HL-60 (cell line): ENCODE measurements at regions not wholly inside any gene's neighbourhood (a gene's known extent, or its start where the extent isn't known, plus 50 kb on each side); places are given as distances from the start of the nearest gene placed in this dataset.

Experiments
- GABPA ChIP-seq: IDR thresholded peaks from 2 replicates; pipeline ENCODE4 v1.6.1; 2012; ENCODE audit warnings: low read depth
- POLR2AphosphoS5 ChIP-seq: IDR thresholded peaks from 2 replicates; pipeline ENCODE4 v1.6.1; 2012; ENCODE audit warnings: low read depth
- SPI1 ChIP-seq: IDR thresholded peaks from 2 replicates; pipeline ENCODE4 v1.6.1; 2012; ENCODE audit warnings: low read depth, mild to moderate bottlenecking, borderline replicate concordance
- TF ChIP-seq, protein P1 (sequence below): IDR thresholded peaks from one replicate; pipeline ENCODE4 v1.5.1; 2011; ENCODE audit warnings: low read length, control low read depth, inconsistent platforms; ENCODE audit not compliant: insufficient read depth
- TF ChIP-seq, protein P2 (sequence below): IDR thresholded peaks from 2 replicates; pipeline ENCODE4 v1.6.1; 2012; ENCODE audit warnings: low read depth; ENCODE audit not compliant: insufficient replicate concordance

DNA sequence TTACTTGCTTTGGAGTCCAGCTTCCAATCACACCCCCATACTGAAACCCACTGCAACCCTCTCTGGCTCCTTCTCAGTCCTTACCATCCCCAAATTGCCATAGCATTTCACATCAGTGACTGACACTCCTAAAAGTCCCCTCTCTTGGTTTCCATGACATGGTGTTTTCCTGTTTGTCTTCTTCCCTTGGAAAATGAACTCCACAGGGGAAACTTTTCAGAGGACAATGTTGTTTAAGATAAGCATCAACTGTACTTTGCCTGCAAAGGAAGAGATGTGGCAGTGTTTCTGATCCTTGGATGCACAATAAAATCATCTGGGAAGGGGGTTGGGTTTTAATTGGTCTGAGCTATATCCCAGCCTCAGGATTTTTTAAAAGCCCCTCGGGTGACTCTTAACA, 214.9 kb downstream of the HACE1 start:
- TF ChIP-seq, protein P1, sequence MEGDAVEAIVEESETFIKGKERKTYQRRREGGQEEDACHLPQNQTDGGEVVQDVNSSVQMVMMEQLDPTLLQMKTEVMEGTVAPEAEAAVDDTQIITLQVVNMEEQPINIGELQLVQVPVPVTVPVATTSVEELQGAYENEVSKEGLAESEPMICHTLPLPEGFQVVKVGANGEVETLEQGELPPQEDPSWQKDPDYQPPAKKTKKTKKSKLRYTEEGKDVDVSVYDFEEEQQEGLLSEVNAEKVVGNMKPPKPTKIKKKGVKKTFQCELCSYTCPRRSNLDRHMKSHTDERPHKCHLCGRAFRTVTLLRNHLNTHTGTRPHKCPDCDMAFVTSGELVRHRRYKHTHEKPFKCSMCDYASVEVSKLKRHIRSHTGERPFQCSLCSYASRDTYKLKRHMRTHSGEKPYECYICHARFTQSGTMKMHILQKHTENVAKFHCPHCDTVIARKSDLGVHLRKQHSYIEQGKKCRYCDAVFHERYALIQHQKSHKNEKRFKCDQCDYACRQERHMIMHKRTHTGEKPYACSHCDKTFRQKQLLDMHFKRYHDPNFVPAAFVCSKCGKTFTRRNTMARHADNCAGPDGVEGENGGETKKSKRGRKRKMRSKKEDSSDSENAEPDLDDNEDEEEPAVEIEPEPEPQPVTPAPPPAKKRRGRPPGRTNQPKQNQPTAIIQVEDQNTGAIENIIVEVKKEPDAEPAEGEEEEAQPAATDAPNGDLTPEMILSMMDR, result no peak
- TF ChIP-seq POLR2AphosphoS5 (no peak), SPI1 (no peak), GABPA (no peak)
- TF ChIP-seq, protein P2, sequence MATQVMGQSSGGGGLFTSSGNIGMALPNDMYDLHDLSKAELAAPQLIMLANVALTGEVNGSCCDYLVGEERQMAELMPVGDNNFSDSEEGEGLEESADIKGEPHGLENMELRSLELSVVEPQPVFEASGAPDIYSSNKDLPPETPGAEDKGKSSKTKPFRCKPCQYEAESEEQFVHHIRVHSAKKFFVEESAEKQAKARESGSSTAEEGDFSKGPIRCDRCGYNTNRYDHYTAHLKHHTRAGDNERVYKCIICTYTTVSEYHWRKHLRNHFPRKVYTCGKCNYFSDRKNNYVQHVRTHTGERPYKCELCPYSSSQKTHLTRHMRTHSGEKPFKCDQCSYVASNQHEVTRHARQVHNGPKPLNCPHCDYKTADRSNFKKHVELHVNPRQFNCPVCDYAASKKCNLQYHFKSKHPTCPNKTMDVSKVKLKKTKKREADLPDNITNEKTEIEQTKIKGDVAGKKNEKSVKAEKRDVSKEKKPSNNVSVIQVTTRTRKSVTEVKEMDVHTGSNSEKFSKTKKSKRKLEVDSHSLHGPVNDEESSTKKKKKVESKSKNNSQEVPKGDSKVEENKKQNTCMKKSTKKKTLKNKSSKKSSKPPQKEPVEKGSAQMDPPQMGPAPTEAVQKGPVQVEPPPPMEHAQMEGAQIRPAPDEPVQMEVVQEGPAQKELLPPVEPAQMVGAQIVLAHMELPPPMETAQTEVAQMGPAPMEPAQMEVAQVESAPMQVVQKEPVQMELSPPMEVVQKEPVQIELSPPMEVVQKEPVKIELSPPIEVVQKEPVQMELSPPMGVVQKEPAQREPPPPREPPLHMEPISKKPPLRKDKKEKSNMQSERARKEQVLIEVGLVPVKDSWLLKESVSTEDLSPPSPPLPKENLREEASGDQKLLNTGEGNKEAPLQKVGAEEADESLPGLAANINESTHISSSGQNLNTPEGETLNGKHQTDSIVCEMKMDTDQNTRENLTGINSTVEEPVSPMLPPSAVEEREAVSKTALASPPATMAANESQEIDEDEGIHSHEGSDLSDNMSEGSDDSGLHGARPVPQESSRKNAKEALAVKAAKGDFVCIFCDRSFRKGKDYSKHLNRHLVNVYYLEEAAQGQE, result no peak
